ENCODE measurements at regions not wholly inside any gene's neighbourhood (a gene's known extent, or its start where the extent isn't known, plus 50 kb on each side); places are given as distances from the start of the nearest gene placed in this dataset.

GRCh38 chr12:107277855-107278254 is 184.5 kb upstream of the CRY1 start:
- Histone ChIP-seq H3K9ac (ENCODE audit: insufficient read depth in 1 of 2, low read depth in 2 of 2, low read length in 2 of 2) (no peak overlapping the region), H3K9me1 (ENCODE audit: control insufficient read depth, insufficient read depth, low read length) (no peaks in the 10 kb centered on the region), H3K79me2 (ENCODE audit: control insufficient read depth, insufficient read depth, low read length) (no peaks in the 10 kb centered on the region), H3K4me3 (no peak overlapping the region), H3K4me1 (replicated peaks in 1 of 2; ENCODE audit: control insufficient read depth in 2 of 2, insufficient read depth in 2 of 2, low read length in 2 of 2) (no peaks in the 10 kb centered on the region), H4K20me1 (replicated peaks; ENCODE audit: control insufficient read depth, insufficient read depth, low read length) (no peaks in the 10 kb centered on the region), H3K27ac (ENCODE audit: extremely low read depth, low read depth, low read length) (no peak overlapping the region), H2AFZ (ENCODE audit: low read depth, low read length) (no peak overlapping the region), H3K27me3 (ENCODE audit: control insufficient read depth in 2 of 2, insufficient read depth in 2 of 2, low read length in 2 of 2) (no peaks in the 10 kb centered on the region), H3K9me3 (replicated peaks; ENCODE audit: control insufficient read depth, insufficient read depth, low read depth, low read length) (no peaks in the 10 kb centered on the region), H3K36me3 (ENCODE audit: control insufficient read depth, insufficient read depth, low read length) (no peaks in the 10 kb centered on the region), H3K4me2 (ENCODE audit: insufficient read depth, low read length) (no peak overlapping the region)
- FAIRE-seq = no peak
- WGBS (ENCODE audit: insufficient coverage, low coverage, missing lambda C conversion rate) = 0% methylated on average over 1 of the region's 1 CpG
- intact Hi-C loops (cut with micrococcal nuclease) = no loop called here
- no TSS peak for BruUV-seq (replicated peaks)
- no peak for TF ChIP-seq HINFP (tag; conservative IDR thresholded peaks at IDR 0.05; ENCODE audit: low read depth)
- no peak for TF ChIP-seq MCM2 (IDR thresholded peaks at IDR 0.05; ENCODE audit: low read depth)
- no peak for TF ChIP-seq MXI1 (IDR thresholded peaks at IDR 0.05; ENCODE audit: low read depth, low read length)
- no peak for TF ChIP-seq STAT5B (CRISPR knock-in tag; IDR thresholded peaks at IDR 0.05)
- no peak for TF ChIP-seq HOMEZ (CRISPR knock-in tag; IDR thresholded peaks at IDR 0.05)
- TF ChIP-seq FOXP1 (CRISPR knock-in tag; IDR thresholded peaks at IDR 0.05) = no peak
- no peak for TF ChIP-seq ILF3 (IDR thresholded peaks at IDR 0.05; ENCODE audit: borderline replicate concordance)
- no peak for TF ChIP-seq PHF8 (IDR thresholded peaks at IDR 0.05; ENCODE audit: borderline replicate concordance, low read length)
- no peak for TF ChIP-seq HMG20A (CRISPR knock-in tag; conservative IDR thresholded peaks at IDR 0.05)
- no peak for TF ChIP-seq IRF1 (CRISPR knock-in tag; IDR thresholded peaks at IDR 0.05; ENCODE audit: borderline replicate concordance)
- no peak for TF ChIP-seq HDAC1 (IDR thresholded peaks at IDR 0.05)
- POLR2A ChIA-PET = no interaction called here
- no peak for DNase-seq (ENCODE audit: extremely low read depth in 1 of 4, low spot score in 3 of 4)
- CTCF ChIA-PET (ENCODE audit: low intra/inter-chr PET ratio) = no interaction called here
- no peak for ATAC-seq
- in situ Hi-C loops (cut with MboI) = no loop called here
